ENCODE measurements at regions not wholly inside any gene's neighbourhood (a gene's known extent, or its start where the extent isn't known, plus 50 kb on each side); places are given as distances from the start of the nearest gene placed in this dataset.

DNA sequence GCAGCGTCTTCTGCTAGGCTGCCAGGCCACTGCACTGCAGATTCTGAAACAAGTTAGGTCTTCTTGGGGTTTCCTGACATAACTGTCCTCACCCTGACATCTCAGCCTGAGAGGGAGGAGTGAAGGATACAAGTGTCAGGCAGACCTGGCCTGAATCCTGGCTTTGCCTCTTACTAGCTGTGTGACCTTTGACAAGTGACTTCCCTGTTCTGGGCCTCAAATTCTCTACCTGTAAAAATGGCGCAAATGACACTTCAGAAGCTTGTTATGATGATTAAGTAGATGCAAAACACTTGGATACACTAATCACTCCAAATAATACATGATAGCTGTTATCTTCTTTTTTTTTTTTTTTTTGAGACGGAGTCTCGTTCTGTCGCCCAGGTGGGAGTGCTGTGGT lies 119.2 kb upstream of the BOD1 start:
- TF ChIP-seq ZNF577 (CRISPR knock-in tag; IDR thresholded peaks at IDR 0.05; ENCODE audit: borderline replicate concordance, low read depth): no peak
- TF ChIP-seq, protein P1, sequence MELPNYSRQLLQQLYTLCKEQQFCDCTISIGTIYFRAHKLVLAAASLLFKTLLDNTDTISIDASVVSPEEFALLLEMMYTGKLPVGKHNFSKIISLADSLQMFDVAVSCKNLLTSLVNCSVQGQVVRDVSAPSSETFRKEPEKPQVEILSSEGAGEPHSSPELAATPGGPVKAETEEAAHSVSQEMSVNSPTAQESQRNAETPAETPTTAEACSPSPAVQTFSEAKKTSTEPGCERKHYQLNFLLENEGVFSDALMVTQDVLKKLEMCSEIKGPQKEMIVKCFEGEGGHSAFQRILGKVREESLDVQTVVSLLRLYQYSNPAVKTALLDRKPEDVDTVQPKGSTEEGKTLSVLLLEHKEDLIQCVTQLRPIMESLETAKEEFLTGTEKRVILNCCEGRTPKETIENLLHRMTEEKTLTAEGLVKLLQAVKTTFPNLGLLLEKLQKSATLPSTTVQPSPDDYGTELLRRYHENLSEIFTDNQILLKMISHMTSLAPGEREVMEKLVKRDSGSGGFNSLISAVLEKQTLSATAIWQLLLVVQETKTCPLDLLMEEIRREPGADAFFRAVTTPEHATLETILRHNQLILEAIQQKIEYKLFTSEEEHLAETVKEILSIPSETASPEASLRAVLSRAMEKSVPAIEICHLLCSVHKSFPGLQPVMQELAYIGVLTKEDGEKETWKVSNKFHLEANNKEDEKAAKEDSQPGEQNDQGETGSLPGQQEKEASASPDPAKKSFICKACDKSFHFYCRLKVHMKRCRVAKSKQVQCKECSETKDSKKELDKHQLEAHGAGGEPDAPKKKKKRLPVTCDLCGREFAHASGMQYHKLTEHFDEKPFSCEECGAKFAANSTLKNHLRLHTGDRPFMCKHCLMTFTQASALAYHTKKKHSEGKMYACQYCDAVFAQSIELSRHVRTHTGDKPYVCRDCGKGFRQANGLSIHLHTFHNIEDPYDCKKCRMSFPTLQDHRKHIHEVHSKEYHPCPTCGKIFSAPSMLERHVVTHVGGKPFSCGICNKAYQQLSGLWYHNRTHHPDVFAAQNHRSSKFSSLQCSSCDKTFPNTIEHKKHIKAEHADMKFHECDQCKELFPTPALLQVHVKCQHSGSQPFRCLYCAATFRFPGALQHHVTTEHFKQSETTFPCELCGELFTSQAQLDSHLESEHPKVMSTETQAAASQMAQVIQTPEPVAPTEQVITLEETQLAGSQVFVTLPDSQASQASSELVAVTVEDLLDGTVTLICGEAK (IDR thresholded peaks at IDR 0.05): no peak
- TF ChIP-seq, protein P1 (CRISPR knock-in tag; IDR thresholded peaks at IDR 0.05): no peak
- no peak for TF ChIP-seq PHF8 (CRISPR knock-in tag; IDR thresholded peaks at IDR 0.05)

All from HepG2 (cell line).